Fibroblast of lung (primary cell): ENCODE measurements at regions not wholly inside any gene's neighbourhood (a gene's known extent, or its start where the extent isn't known, plus 50 kb on each side); places are given as distances from the start of the nearest gene placed in this dataset.
"Not testable (repeated sequence)": the region's sequence is repeated elsewhere in the genome, so short reads cannot be mapped to it uniquely, and the experiment has no call there.

Experiments used
- DNase-seq, 2 donors: peaks; one replicate each; pipeline versions ENCODE4 v3.0.0 to v3.0.0-alpha.2; 2010; ENCODE audit warnings: low read depth in 2 of 2
- H2AFZ ChIP-seq: 2 replicates; pipeline ENCODE4 v1.5.1; 2012; ENCODE audit warnings: low read length, control low read depth, inconsistent platforms
- H3K27ac ChIP-seq: 2 replicates; pipeline ENCODE4 v1.5.1; 2011; ENCODE audit warnings: low read length, control low read depth; ENCODE audit not compliant: insufficient read depth
- H3K27me3 ChIP-seq: 2 replicates; pipeline ENCODE4 v1.5.1; 2011; ENCODE audit warnings: mild to moderate bottlenecking, low read length; ENCODE audit not compliant: control insufficient read depth, insufficient read depth
- H3K36me3 ChIP-seq: 2 replicates; pipeline ENCODE4 v1.5.1; 2011; ENCODE audit warnings: low read length; ENCODE audit not compliant: control insufficient read depth, insufficient read depth
- H3K4me1 ChIP-seq: 2 replicates; pipeline ENCODE4 v1.5.1; 2011; ENCODE audit warnings: low read length; ENCODE audit not compliant: control insufficient read depth, insufficient read depth; ENCODE audit errors: extremely low read depth
- H3K4me2 ChIP-seq: 2 replicates; pipeline ENCODE4 v1.5.1; 2011; ENCODE audit warnings: low read length, control low read depth; ENCODE audit not compliant: insufficient read depth; ENCODE audit errors: extremely low read depth
- H3K4me3 ChIP-seq, 4 experiments: fragments of 200-600 bp in 1 of 4; sonication (generic) in 1 of 4; replicated peaks in 1 of 4; 2 replicates each; pipeline ENCODE4 v1.5.1; 2011 to 2016; ENCODE audit warnings: low read length in 4 of 4, low read depth in 3 of 4, mild to moderate bottlenecking in 3 of 4, control low read depth in 2 of 4, inconsistent platforms in 1 of 4, mixed read lengths in 1 of 4; ENCODE audit not compliant: insufficient read depth in 1 of 4; ENCODE audit errors: control extremely low read depth in 1 of 4
- H3K79me2 ChIP-seq: 2 replicates; pipeline ENCODE4 v1.5.1; 2012; ENCODE audit warnings: mild to moderate bottlenecking, low read length, inconsistent platforms; ENCODE audit not compliant: control insufficient read depth, insufficient read depth
- H3K9ac ChIP-seq: 2 replicates; pipeline ENCODE4 v1.5.1; 2011; ENCODE audit warnings: mild to moderate bottlenecking, low read length, control low read depth; ENCODE audit not compliant: insufficient read depth
- H3K9me3 ChIP-seq: 2 replicates; pipeline ENCODE4 v1.5.1; 2012; ENCODE audit warnings: low read depth, low read length; ENCODE audit not compliant: control insufficient read depth, insufficient read depth
- H4K20me1 ChIP-seq: 2 replicates; pipeline ENCODE4 v1.5.1; 2011; ENCODE audit warnings: low read length; ENCODE audit not compliant: control insufficient read depth, insufficient read depth; ENCODE audit errors: extremely low read depth
- EZH2 ChIP-seq: IDR thresholded peaks from 2 replicates; pipeline ENCODE4 v1.5.1; 2012; ENCODE audit warnings: low read length, control low read depth, mild to moderate bottlenecking; ENCODE audit errors: missing control alignments
- TF ChIP-seq, protein P1 (sequence below), 2 donors: IDR thresholded peaks in 1 of 2; conservative IDR thresholded peaks in 1 of 2; 1 replicate in 1 of 2; 2 replicates in 1 of 2; pipeline ENCODE4 v1.5.1; 2011 to 2012; ENCODE audit warnings: low read length in 2 of 2, control low read depth in 1 of 2, inconsistent platforms in 1 of 2, low read depth in 1 of 2, mild to moderate bottlenecking in 1 of 2

DNA sequence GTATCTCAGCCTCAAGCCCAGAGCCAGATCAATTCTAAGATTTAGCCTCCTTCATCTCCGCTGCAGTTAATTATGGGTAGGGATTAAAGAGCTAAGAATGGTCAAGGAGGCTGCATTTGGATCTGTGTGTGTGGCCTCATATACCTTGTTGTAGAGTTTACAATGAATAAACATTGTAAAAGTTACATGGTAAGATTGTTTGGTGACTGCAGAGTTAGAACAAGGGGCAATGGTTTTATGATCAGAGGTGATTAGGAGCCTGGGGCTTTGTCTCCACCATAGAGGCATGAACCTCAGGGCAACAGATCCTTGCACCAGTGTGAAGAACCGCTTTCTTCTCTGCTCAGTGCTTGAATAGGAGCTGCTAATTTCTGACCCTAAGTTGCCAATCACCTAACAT lies 77.0 kb upstream of the MARK1 start:
- no peaks in the 10 kb centered on the region for H4K20me1 ChIP-seq
- no peaks in the 10 kb centered on the region for H3K79me2 ChIP-seq
- DNase-seq = no peak

DNA sequence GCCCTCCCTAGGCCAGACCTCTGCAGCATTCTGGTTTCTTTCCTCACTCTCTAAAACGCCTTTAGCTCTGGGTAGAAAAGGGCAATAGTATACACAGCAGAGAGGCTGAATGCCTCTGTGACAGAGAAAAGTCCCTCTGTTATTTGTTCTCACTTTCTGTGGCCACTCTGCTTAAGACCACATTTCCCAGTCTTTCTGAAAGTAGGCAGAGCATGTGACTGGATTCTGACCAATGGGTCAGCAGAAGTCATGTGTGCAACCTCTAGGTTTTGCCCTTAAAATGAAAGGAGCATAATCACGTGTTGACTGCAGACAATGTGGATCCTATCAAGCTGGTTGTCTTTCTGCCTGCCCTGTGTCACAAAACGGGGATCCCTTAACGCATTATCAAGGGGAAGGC lies 79.7 kb upstream of the MARK1 start:
- Histone ChIP-seq H3K4me2 (no peak overlapping the region), H3K4me3 (no peak overlapping the region), H3K9me3 (no peaks in the 10 kb centered on the region), H4K20me1 (no peaks in the 10 kb centered on the region), H3K27me3 (no peaks in the 10 kb centered on the region), H3K79me2 (no peaks in the 10 kb centered on the region), H3K9ac (no peak overlapping the region), H3K4me1 (no peaks in the 10 kb centered on the region), H3K27ac (no peak overlapping the region), H2AFZ (no peak overlapping the region), H3K36me3 (no peaks in the 10 kb centered on the region)
- TF ChIP-seq, protein P1, sequence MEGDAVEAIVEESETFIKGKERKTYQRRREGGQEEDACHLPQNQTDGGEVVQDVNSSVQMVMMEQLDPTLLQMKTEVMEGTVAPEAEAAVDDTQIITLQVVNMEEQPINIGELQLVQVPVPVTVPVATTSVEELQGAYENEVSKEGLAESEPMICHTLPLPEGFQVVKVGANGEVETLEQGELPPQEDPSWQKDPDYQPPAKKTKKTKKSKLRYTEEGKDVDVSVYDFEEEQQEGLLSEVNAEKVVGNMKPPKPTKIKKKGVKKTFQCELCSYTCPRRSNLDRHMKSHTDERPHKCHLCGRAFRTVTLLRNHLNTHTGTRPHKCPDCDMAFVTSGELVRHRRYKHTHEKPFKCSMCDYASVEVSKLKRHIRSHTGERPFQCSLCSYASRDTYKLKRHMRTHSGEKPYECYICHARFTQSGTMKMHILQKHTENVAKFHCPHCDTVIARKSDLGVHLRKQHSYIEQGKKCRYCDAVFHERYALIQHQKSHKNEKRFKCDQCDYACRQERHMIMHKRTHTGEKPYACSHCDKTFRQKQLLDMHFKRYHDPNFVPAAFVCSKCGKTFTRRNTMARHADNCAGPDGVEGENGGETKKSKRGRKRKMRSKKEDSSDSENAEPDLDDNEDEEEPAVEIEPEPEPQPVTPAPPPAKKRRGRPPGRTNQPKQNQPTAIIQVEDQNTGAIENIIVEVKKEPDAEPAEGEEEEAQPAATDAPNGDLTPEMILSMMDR (conservative IDR thresholded peaks at IDR 0.05 in 1 of 2, IDR thresholded peaks at IDR 0.05 in 1 of 2; ENCODE audit: low read depth in 1 of 2, low read length in 2 of 2) = no peak
- no peak for TF ChIP-seq EZH2
- no peak for DNase-seq

More for the DNA sequence above, 77.0 kb upstream of the MARK1 start:
- Histone ChIP-seq H3K4me1 (no peaks in the 10 kb centered on the region), H3K27ac (no peak overlapping the region), H3K9me3 (no peaks in the 10 kb centered on the region), H3K4me2 (no peak overlapping the region), H2AFZ (no peak overlapping the region), H3K36me3 (no peaks in the 10 kb centered on the region), H3K4me3 (no peak overlapping the region), H3K27me3 (no peaks in the 10 kb centered on the region), H3K9ac (no peak overlapping the region)
- TF ChIP-seq, protein P1 (conservative IDR thresholded peaks at IDR 0.05 in 1 of 2, IDR thresholded peaks at IDR 0.05 in 1 of 2; ENCODE audit: low read depth in 1 of 2, low read length in 2 of 2) = no peak
- no peak for TF ChIP-seq EZH2

DNA sequence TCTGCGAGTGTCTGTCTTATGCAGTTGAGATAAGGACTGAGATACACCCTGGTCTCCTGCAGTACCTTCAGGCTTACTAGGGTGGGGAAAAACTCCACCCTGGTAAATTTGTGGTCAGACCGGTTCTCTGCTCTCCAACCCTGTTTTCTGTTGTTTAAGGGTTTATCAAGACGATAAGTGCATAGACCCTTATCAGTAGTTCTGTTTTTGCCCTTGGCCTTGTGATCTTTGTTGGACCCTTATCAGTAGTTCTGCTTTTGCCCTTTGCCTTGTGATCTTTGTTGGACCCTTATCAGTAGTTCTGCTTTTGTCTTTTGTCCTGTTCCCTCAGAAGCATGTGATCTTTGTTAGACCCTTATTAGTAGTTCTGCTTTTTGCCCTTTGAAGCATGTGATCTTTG lies 83.3 kb upstream of the MARK1 start:
- not testable (repeated sequence) for H3K79me2 ChIP-seq, H3K4me1 ChIP-seq, DNase-seq, H3K27ac ChIP-seq, H4K20me1 ChIP-seq, H3K9ac ChIP-seq, H3K36me3 ChIP-seq, H3K9me3 ChIP-seq, H3K4me2 ChIP-seq, H3K27me3 ChIP-seq, H2AFZ ChIP-seq, H3K4me3 ChIP-seq

DNA sequence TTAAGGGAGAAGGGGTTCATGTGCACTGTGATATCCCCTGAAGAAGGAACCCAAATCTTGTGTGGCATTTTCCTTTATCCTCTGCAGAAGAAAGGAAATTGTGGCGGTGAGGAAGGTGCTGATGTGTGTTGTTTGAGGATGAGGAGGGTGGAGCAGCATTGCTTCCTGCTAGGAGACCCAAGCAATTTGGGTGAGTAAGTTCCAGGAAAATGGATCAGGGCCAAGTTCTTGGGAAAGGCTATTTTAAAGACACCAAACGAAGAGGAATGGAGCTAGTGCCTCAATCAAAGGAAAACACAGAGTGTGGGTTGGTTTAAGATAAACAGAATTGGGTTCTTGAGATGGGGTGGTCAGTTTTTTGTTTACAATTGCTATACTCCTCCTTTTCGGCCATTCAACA lies 86.7 kb upstream of the MARK1 start:
- Histone ChIP-seq H3K4me2 (no peak overlapping the region), H3K9ac (no peak overlapping the region)
- DNase-seq = no peak

More for the DNA sequence above, 86.7 kb upstream of the MARK1 start:
- no peaks in the 10 kb centered on the region for H3K27me3 ChIP-seq
- H4K20me1 ChIP-seq = no peaks in the 10 kb centered on the region
- H2AFZ ChIP-seq = no peak overlapping the region
- no peaks in the 10 kb centered on the region for H3K36me3 ChIP-seq
- TF ChIP-seq, protein P1 (conservative IDR thresholded peaks at IDR 0.05 in 1 of 2, IDR thresholded peaks at IDR 0.05 in 1 of 2; ENCODE audit: low read depth in 1 of 2, low read length in 2 of 2) = no peak
- no peak for TF ChIP-seq EZH2
- H3K79me2 ChIP-seq = no peaks in the 10 kb centered on the region
- H3K9me3 ChIP-seq = no peaks in the 10 kb centered on the region
- no peak overlapping the region for H3K4me3 ChIP-seq
- H3K27ac ChIP-seq = no peak overlapping the region
- H3K4me1 ChIP-seq = no peaks in the 10 kb centered on the region
